K562 (cell line): ENCODE measurements at regions not wholly inside any gene's neighbourhood (a gene's known extent, or its start where the extent isn't known, plus 50 kb on each side); places are given as distances from the start of the nearest gene placed in this dataset.

Experiments
- ATAC-seq: fragments of 200-7000 bp; cut with Tn5 transposase; 3 replicates; pipeline ENCODE4 v1.9.1; 2020; ENCODE audit warnings: moderate library complexity
- BruUV-seq: library from RNA; stranded (reverse); fragments of 400-500 nt; replicated peaks from 2 replicates; lab custom pipeline; 2021; lab: Mats Ljungman, UMichigan
- CTCF ChIA-PET: fragments of 300-600 bp; formaldehyde crosslinking; extraction: SDS; loops from one replicate; lab custom pipeline; 2021; ENCODE audit warnings: low intra/inter-chr PET ratio; lab: Yijun Ruan, JAX
- POLR2A ChIA-PET: fragments of 300-600, 350-650 bp; sonication (Branson Sonifier 250); formaldehyde crosslinking; extraction: SDS; loops from one replicate; lab custom pipeline; 2021; ENCODE audit warnings: antibody characterized with exemption, inconsistent platforms; lab: Yijun Ruan, JAX
- DNase-seq, 4 experiments: peaks; one replicate each; pipeline versions ENCODE4 v3.0.0 to v3.0.0-alpha.2; 2011 to 2018; ENCODE audit warnings: low spot score in 3 of 4, mixed read lengths in 3 of 4; ENCODE audit errors: extremely low read depth in 1 of 4
- FAIRE-seq: peaks from 2 replicates; lab custom pipeline; 2011; peaks lifted over from hg19 to GRCh38; lab: Jason Lieb, UNC
- H2AFZ ChIP-seq: 2 replicates; pipeline ENCODE4 v1.6.0; 2011; ENCODE audit warnings: low read depth, low read length, control low read depth, inconsistent platforms
- H3K27ac ChIP-seq: fragments of 200-600 bp; 3 replicates; pipeline ENCODE4 v1.8.0; 2011; ENCODE audit warnings: low read depth, mild to moderate bottlenecking, control low read depth, inconsistent platforms, low read length, moderate library complexity, mixed read lengths; ENCODE audit errors: extremely low read depth
- H3K27me3 ChIP-seq, 2 experiments: fragments of 300-600 bp in 1 of 2; 2 replicates in 1 of 2; 3 replicates in 1 of 2; pipeline versions ENCODE4 v1.6.0 to v1.8.0; 2011; ENCODE audit warnings: inconsistent platforms in 2 of 2, low read length in 2 of 2, mild to moderate bottlenecking in 1 of 2, mixed read lengths in 1 of 2, moderate library complexity in 1 of 2; ENCODE audit not compliant: control insufficient read depth in 2 of 2, insufficient read depth in 2 of 2
- H3K36me3 ChIP-seq: fragments of 300-600 bp; 3 replicates; pipeline ENCODE4 v1.8.0; 2011; ENCODE audit warnings: mild to moderate bottlenecking, low read length, inconsistent platforms; ENCODE audit not compliant: control insufficient read depth, insufficient read depth
- H3K4me1 ChIP-seq, 2 experiments: fragments of 200-600 bp in 1 of 2; replicated peaks in 1 of 2; 2 replicates in 1 of 2; 3 replicates in 1 of 2; pipeline versions ENCODE4 v1.5.1 to v1.8.0; 2011; ENCODE audit warnings: inconsistent platforms in 2 of 2, low read length in 2 of 2, mild to moderate bottlenecking in 1 of 2, mixed read lengths in 1 of 2, moderate library complexity in 1 of 2; ENCODE audit not compliant: control insufficient read depth in 2 of 2, insufficient read depth in 2 of 2
- H3K4me2 ChIP-seq: 2 replicates; pipeline ENCODE4 v1.6.1; 2011; ENCODE audit warnings: low read length, control low read depth, inconsistent platforms, mixed read lengths; ENCODE audit not compliant: insufficient read depth
- H3K4me3 ChIP-seq: fragments of 200-600 bp; sonication (generic), shearing (Covaris generic); 2 replicates; pipeline ENCODE4 v1.5.1; 2016; ENCODE audit warnings: control low read depth, inconsistent platforms
- H3K79me2 ChIP-seq: fragments of 200-600 bp; 3 replicates; pipeline ENCODE4 v1.8.0; 2011; ENCODE audit warnings: low read length, inconsistent platforms; ENCODE audit not compliant: control insufficient read depth, insufficient read depth
- H3K9ac ChIP-seq, 2 experiments: 2 replicates each; pipeline versions ENCODE4 v1.6.0 to v1.6.1; 2011; ENCODE audit warnings: low read depth in 2 of 2, low read length in 2 of 2, control low read depth in 1 of 2, inconsistent platforms in 1 of 2, mild to moderate bottlenecking in 1 of 2, mixed read lengths in 1 of 2; ENCODE audit not compliant: insufficient read depth in 1 of 2
- H3K9me1 ChIP-seq: one replicate; pipeline ENCODE4 v1.6.0; 2011; ENCODE audit warnings: inconsistent platforms, mild to moderate bottlenecking, low read length, moderate library complexity; ENCODE audit not compliant: control insufficient read depth, insufficient read depth
- H3K9me3 ChIP-seq: replicated peaks from 2 replicates; pipeline ENCODE4 v1.5.1; 2011; ENCODE audit warnings: low read depth, low read length, inconsistent platforms; ENCODE audit not compliant: control insufficient read depth, insufficient read depth
- H4K20me1 ChIP-seq: replicated peaks from 2 replicates; pipeline ENCODE4 v1.6.1; 2011; ENCODE audit warnings: low read length, inconsistent platforms, mixed read lengths; ENCODE audit not compliant: control insufficient read depth, insufficient read depth
- CBFA2T3 ChIP-seq: fragments of 450-650 bp; IDR thresholded peaks from 2 replicates; pipeline ENCODE4 v1.6.1; 2017
- CREBBP ChIP-seq: IDR thresholded peaks from one replicate; pipeline ENCODE4 v1.6.1; 2012; ENCODE audit warnings: low read depth, mild to moderate bottlenecking, control low read depth, inconsistent platforms, low read length
- FOXJ3 ChIP-seq: sonication (generic); formaldehyde crosslinking; IDR thresholded peaks from 2 replicates; pipeline ENCODE4 v1.4.0; 2020; ENCODE audit warnings: mild to moderate bottlenecking, missing genetic modification reagents
- GABPB2 ChIP-seq: fragments of 250-450 bp; sonication (Bioruptor Pico); conservative IDR thresholded peaks from 2 replicates; pipeline ENCODE4 v1.5.1; 2021; ENCODE audit warnings: mild to moderate bottlenecking
- HCFC1 ChIP-seq: IDR thresholded peaks from 2 replicates; pipeline ENCODE4 v1.6.1; 2012; ENCODE audit warnings: low read depth, low read length, improper control_type of control experiment
- HMG20B ChIP-seq: fragments of 250-450 bp; sonication (Bioruptor Pico); IDR thresholded peaks from 2 replicates; pipeline ENCODE4 v1.5.0; 2021; ENCODE audit warnings: mild to moderate bottlenecking
- IRF1 ChIP-seq: sonication (generic); formaldehyde crosslinking; IDR thresholded peaks from 2 replicates; pipeline ENCODE4 v1.8.0; 2022; ENCODE audit warnings: missing genetic modification reagents, mild to moderate bottlenecking, borderline replicate concordance
- KHSRP ChIP-seq: fragments of 450-650 bp; IDR thresholded peaks from 2 replicates; pipeline ENCODE4 v1.6.1; 2017
- KLF13 ChIP-seq: fragments of 450-650 bp; IDR thresholded peaks from 2 replicates; pipeline ENCODE4 v1.6.1; 2016; ENCODE audit warnings: missing genetic modification characterization, low read depth, mild to moderate bottlenecking, missing compliant biosample characterization, moderate library complexity, borderline replicate concordance
- MAFK ChIP-seq: IDR thresholded peaks from 2 replicates; pipeline ENCODE4 v1.6.1; 2011; ENCODE audit warnings: low read length, improper control_type of control experiment
- MECOM ChIP-seq: fragments of 250-450 bp; sonication (Bioruptor Pico); IDR thresholded peaks from 2 replicates; pipeline ENCODE4 v1.8.0; 2022; ENCODE audit warnings: inconsistent platforms
- NCOA6 ChIP-seq: fragments of 450-650 bp; IDR thresholded peaks from 2 replicates; pipeline ENCODE4 v1.6.1; 2017; ENCODE audit warnings: mild to moderate bottlenecking
- PHF20 ChIP-seq: fragments of 450-650 bp; IDR thresholded peaks from 2 replicates; pipeline ENCODE4 v1.6.1; 2018; ENCODE audit not compliant: partially characterized antibody
- POLR2B ChIP-seq: fragments of 450-650 bp; IDR thresholded peaks from 2 replicates; pipeline ENCODE4 v1.6.1; 2018; ENCODE audit warnings: low read depth; ENCODE audit not compliant: partially characterized antibody
- PRDM10 ChIP-seq: fragments of 450-650 bp; IDR thresholded peaks from 2 replicates; pipeline ENCODE4 v1.6.1; 2018; ENCODE audit not compliant: partially characterized antibody
- SAP30 ChIP-seq: fragments of 200-600 bp; sonication (generic); IDR thresholded peaks from 2 replicates; pipeline ENCODE4 v1.6.1; 2012; ENCODE audit warnings: borderline replicate concordance, low read depth, mild to moderate bottlenecking, moderate library complexity, low read length, control low read depth, inconsistent platforms; ENCODE audit not compliant: insufficient read depth, poor library complexity, severe bottlenecking
- SUPT5H ChIP-seq: fragments of 450-650 bp; IDR thresholded peaks from 2 replicates; pipeline ENCODE4 v1.6.1; 2016
- ZNF146 ChIP-seq: IDR thresholded peaks from one replicate; pipeline ENCODE4 v1.6.1; 2018; ENCODE audit warnings: missing compliant biosample characterization; ENCODE audit not compliant: unreplicated experiment
- ZNF449 ChIP-seq: fragments of 250-450 bp; sonication (Bioruptor Pico); IDR thresholded peaks from 2 replicates; pipeline ENCODE4 v1.8.0; 2022; ENCODE audit warnings: moderate library complexity, mild to moderate bottlenecking, inconsistent platforms
- WGBS: fragments of 100-300 bp; shearing (Covaris generic); methylation state at CpG from one replicate; pipeline ENCODE4 v1.1.6; 2016; ENCODE audit warnings: low coverage, mixed read lengths; ENCODE audit not compliant: insufficient coverage; ENCODE audit errors: missing lambda C conversion rate; 5-methylcytosine and 5-hydroxymethylcytosine counted together
- in situ Hi-C: fragments of 300-500 bp; cut with MboI; formaldehyde crosslinking; loops from 4 replicates; pipeline ENCODE4 v1.15.0; 2018; ENCODE audit warnings: inconsistent platforms, mixed read lengths
- intact Hi-C: fragments of 100-400 bp; cut with micrococcal nuclease; formaldehyde crosslinking; loops from 2 replicates; pipeline ENCODE4 v1.14.2; 2022

DNA sequence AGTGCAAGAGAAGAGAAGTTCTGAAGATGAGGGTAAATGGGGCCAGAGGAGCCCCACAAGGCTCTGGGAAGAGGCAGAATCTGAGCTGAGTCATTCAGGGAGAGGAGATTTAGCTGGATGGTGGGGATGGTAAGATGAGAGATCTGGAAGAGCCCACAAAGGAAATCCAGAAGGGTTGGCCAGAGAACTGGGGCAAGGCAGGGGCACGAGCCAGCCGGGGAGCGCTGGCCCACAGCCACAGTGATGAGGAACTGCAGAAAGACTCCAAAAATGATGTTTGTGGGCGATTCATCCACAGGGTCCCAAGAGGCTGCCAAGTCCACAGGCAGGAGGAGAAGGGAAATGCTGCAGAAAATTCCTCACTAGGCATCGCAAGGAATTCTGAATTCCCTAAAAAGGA, 75.9 kb upstream of the ATP2B2 start:
- TF ChIP-seq HCFC1 (no peak), PRDM10 (no peak), MECOM (CRISPR knock-in tag) (no peak), HMG20B (CRISPR knock-in tag) (no peak), NCOA6 (no peak), KHSRP (no peak), ZNF146 (no peak), FOXJ3 (no peak), POLR2B (no peak), IRF1 (CRISPR knock-in tag) (no peak), PHF20 (no peak), SAP30 (no peak), ZNF449 (no peak), GABPB2 (CRISPR knock-in tag) (no peak), MAFK (no peak), CREBBP (no peak), CBFA2T3 (no peak), KLF13 (tag) (no peak), SUPT5H (no peak)
- TF ChIP-seq, all 486 proteins: peak for 0
- H3K9ac ChIP-seq = no peak overlapping the region
- no peak overlapping the region for H3K4me3 ChIP-seq
- H3K4me2 ChIP-seq = no peak overlapping the region
- in situ Hi-C loops = no loop called here
- H3K4me1 ChIP-seq = no peaks in the 10 kb centered on the region
- no peak overlapping the region for H2AFZ ChIP-seq
- BruUV-seq = no TSS peak
- no peak for FAIRE-seq
- ChIA-PET POLR2A (interaction anchor here (1.0 to 1.1 kb wide), 2 partner anchors 143 to 182 kb away, joined by 3 to 5 read pairs; no protein-coding TSS in a partner anchor), CTCF (no interaction called here)
- no peak for DNase-seq
- ATAC-seq = no peak
- H3K79me2 ChIP-seq = no peaks in the 10 kb centered on the region
- H3K36me3 ChIP-seq = no peaks in the 10 kb centered on the region
- H3K9me3 ChIP-seq = no peaks in the 10 kb centered on the region
- no peak overlapping the region for H3K27ac ChIP-seq
- intact Hi-C loops = no loop called here
- WGBS = 3% methylated on average over 5 of the region's 5 CpGs
- peaks cover 0 to 19% of the 10 kb centered on the region in 2 experiments; a peak in 3 of 5 replicates for H3K27me3 ChIP-seq
- H4K20me1 ChIP-seq = no peaks in the 10 kb centered on the region; the same call in 1 of the 2 replicates
- no peaks in the 10 kb centered on the region for H3K9me1 ChIP-seq
